ENCODE measurements at regions not wholly inside any gene's neighbourhood (a gene's known extent, or its start where the extent isn't known, plus 50 kb on each side); places are given as distances from the start of the nearest gene placed in this dataset.

GRCh38 chr15:62624547-62625378 is 417.8 kb upstream of the TPM1 start:
- DNase-seq = peak; percentile 95

GRCh38 chr15:62625429-62626033 is 417.0 kb upstream of the TPM1 start:
- DNase-seq = peak; percentile 96

DNA sequence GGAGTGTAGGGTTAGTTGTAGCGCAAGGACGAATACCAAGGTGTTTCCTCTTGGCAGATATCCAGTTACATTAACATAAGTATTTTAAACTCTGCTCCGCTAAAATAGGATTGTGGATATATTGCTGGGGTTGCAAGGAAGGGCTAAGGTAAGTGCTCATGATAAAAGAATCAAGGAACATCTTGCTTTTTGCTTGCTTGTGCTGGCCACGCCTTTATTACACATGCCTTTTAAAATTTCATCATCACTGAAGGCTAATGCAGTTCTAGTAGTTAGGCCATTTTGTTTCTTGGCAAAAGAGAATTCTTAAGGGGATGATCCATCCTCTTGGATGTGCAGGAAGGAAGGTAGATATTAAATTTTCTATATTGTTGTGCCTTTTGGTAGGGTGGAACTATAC is 415.6 kb upstream of the TPM1 start:
- peak; percentile 46 for DNase-seq

- DNase-seq = no peak
These were observed 411.3 kb upstream of the TPM1 start for GRCh38 chr15:62631076-62631724.

GRCh38 chr15:62636823-62637573 is 405.5 kb upstream of the TPM1 start:
- no peak for DNase-seq

DNA sequence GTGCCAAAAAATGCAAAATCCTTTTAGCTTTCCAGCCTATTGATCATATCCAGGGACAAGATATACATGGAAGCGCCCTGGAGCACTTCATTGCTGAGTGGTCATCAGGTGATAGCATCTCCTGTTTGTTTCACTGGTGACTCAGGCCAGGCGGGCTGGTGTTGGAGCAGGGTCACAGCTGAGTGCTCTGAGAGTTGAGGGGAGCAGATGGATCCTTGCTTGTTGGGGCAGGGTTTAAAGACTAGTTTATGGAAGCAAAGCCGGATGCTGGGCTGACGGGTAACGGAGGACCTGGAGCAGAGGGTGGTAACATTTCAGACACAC is 405.0 kb upstream of the TPM1 start:
- no peak for DNase-seq

DNA sequence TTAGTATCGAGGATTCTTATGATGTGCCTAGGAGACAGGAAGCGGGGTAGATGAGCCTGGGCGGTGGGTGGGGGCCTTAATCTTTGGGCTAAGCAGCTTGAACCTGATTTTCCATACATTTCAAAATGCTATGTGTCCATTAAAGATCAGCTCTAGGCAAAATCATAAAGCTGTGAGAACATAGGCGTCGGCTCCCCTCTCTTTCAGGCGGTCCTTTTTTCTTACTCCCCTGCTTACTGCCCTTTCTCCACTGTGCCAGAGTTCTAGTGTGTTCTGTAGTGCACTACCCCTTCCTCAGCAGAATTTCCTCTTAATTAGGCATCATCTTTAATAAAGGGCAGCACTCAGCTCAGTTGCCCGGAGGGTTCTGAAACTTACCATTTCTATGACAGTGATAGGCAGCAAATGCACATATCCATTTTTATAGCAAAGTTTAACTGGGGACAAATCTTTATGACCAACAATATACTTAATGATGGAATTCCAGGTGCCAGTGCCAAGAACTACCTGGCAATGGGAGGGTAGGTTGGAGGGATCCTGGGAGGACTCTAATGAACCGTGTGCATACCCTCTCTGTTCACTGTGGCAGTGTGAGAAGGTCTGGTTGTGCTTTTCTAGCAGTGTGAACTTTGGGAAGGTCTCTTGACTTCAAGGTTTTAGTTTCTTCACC is 404.5 kb upstream of the TPM1 start:
- DNase-seq = no peak

GRCh38 chr15:62639432-62639831 is 403.1 kb upstream of the TPM1 start:
- no peak for DNase-seq

DNA sequence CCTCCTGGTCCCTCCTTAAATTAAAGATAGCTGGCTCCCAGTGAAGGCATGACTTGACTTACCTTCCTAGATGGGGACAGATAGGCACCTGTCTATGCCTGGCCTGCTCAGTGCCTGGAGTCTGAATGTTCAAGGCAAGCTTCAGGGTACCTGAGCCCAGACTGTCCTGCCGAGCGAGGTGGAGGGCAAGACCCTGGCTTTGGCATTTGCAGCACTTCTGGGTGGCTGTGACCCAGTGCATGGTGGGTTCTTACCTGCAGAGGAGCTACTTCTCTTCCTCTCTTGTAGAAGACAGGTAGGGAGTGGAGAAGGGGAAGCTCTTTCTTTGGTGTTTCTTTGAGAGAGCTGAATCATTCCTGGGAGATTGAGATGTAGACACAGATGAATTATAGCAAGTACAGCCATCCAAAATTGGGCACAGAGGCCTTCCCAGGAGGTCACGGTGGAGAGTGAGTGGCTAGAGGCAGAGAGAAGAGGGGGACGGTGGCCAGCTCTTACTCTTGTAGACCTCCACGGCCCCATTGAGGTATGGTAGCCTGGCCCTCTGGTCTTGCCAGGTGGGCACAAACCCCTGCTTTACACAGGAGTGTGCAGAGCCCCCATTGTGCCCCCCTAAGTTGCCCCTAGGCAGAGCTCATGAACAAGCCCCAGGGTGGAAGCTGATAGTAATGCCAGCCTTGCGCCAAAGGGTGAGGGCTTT is 402.5 kb upstream of the TPM1 start:
- no peak for DNase-seq

DNA sequence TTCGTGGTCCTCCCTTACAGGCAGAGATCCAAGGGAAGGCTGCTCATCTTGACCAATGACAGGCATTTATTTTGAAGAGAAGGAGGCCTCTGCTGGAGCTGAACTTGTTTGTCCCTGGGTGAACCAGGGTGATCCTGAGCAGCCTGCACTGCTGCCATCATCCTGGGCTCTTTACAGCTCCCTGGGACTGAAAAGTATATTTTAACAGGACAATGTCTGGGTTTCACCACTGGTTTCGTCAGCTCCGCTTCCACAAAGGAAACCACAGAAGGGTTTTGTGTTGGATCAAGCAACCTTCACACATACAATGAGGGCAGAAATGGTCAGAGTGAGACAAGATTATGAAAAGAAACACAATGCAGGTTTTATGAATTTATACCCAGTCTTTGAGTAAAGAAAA is 400.7 kb upstream of the TPM1 start:
- no peak for DNase-seq

- DNase-seq = no peak
These were observed 399.0 kb upstream of the TPM1 start for GRCh38 chr15:62643572-62643971.

GRCh38 chr15:62644216-62644888 is 398.2 kb upstream of the TPM1 start:
- DNase-seq = peak; percentile 16

- DNase-seq = peak; percentile 65
These were observed 397.4 kb upstream of the TPM1 start for GRCh38 chr15:62644889-62645742.

- DNase-seq = peak; percentile 49
These were observed 395.2 kb upstream of the TPM1 start for GRCh38 chr15:62647202-62647842.

- DNase-seq = no peak
These were observed 394.6 kb upstream of the TPM1 start for GRCh38 chr15:62647843-62648505.

DNA sequence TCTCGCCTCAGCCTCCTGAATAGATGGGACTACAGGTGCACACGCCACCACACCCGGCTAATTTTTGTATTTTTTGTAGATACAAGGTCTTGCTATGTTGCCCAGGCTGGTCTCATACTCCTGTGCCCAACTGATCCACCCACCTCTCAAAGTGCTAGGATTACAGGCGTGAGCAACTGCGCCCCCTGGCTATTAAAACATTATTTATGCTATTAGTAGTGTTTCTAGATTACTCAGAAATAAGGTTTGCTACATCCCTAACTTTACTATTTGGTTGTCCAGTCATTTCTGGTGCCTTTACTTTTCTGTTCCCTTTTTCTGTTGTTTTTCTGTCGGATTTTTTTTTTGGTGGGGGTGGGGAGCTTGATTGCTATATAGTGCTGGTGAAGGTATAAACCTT is 393.6 kb upstream of the TPM1 start:
- DNase-seq = no peak

GRCh38 chr15:62649793-62650420 is 392.6 kb upstream of the TPM1 start:
- DNase-seq = peak; percentile 58

- DNase-seq = no peak
These were observed 389.4 kb upstream of the TPM1 start for GRCh38 chr15:62653122-62653521.

DNA sequence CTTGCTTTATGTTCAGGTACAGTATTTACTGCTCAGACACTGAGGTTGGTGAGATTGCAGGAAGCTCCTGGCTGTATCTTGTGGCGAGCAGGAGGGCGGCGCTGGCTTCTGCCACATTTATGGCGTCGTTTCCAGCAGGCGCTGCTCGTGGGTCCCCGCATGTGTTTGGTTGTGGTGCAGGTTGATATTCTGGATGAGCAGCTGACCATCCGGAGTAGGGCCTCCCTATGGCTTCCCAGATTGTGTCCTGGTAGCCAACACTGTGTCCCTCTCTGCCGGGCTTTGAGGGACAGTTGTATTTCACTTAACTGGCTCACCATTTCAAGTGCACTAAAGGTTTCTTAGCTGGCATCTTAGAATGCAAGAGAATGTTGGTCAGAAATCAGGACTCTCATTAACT is 386.5 kb upstream of the TPM1 start:
- no peak for DNase-seq
